ENCODE measurements at regions not wholly inside any gene's neighbourhood (a gene's known extent, or its start where the extent isn't known, plus 50 kb on each side); places are given as distances from the start of the nearest gene placed in this dataset.
"Not testable (repeated sequence)": the region's sequence is repeated elsewhere in the genome, so short reads cannot be mapped to it uniquely, and the experiment has no call there.

DNA sequence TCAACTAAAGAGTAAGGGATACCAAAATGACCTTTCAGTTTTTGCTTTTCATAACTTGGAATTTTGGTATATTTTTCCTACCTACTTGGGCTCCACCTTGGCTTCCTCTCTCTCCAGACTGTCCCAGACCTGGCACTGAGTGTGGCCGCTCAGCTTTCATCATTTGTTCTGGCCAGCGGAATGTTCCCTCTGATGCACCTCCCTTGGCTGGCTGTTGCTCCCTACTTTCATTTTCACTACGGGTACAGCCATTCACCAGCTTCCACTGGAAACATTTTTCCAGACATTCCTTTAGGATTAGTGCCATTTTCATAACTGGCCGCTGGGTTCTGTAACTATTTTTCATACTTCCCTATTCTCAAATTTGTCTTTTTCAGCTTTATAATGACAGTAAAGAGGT, 487.4 kb downstream of the TENT5A start:
- no peaks in the 10 kb centered on the region for H3K27me3 ChIP-seq
- in situ Hi-C loops (cut with MboI; ENCODE audit: low sequenced_read_pairs in 4 of 4) (no loop called here), intact Hi-C loops (cut with DNase I; ENCODE audit: low total_unique reads) (no loop called here)
- H3K4me3 ChIP-seq: peak overlapping the region; percentile 19 to 37 (median 28)
- DNase-seq (peak in 1 of 2 donors; percentile 54), ATAC-seq (peak; percentile 69 to 94)
- H3K9me3 ChIP-seq: no peaks in the 10 kb centered on the region
- TF ChIP-seq, protein P1, sequence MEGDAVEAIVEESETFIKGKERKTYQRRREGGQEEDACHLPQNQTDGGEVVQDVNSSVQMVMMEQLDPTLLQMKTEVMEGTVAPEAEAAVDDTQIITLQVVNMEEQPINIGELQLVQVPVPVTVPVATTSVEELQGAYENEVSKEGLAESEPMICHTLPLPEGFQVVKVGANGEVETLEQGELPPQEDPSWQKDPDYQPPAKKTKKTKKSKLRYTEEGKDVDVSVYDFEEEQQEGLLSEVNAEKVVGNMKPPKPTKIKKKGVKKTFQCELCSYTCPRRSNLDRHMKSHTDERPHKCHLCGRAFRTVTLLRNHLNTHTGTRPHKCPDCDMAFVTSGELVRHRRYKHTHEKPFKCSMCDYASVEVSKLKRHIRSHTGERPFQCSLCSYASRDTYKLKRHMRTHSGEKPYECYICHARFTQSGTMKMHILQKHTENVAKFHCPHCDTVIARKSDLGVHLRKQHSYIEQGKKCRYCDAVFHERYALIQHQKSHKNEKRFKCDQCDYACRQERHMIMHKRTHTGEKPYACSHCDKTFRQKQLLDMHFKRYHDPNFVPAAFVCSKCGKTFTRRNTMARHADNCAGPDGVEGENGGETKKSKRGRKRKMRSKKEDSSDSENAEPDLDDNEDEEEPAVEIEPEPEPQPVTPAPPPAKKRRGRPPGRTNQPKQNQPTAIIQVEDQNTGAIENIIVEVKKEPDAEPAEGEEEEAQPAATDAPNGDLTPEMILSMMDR (IDR thresholded peaks at IDR 0.05 in 4 of 5, conservative IDR thresholded peaks at IDR 0.05 in 1 of 5): no peak
- TF ChIP-seq POLR2A (IDR thresholded peaks at IDR 0.05): no peak
- peaks cover 0 to 6% of the 10 kb centered on the region in 2 donors for H3K4me1 ChIP-seq
- no peaks in the 10 kb centered on the region for H3K36me3 ChIP-seq
- no peak overlapping the region for H3K27ac ChIP-seq

DNA sequence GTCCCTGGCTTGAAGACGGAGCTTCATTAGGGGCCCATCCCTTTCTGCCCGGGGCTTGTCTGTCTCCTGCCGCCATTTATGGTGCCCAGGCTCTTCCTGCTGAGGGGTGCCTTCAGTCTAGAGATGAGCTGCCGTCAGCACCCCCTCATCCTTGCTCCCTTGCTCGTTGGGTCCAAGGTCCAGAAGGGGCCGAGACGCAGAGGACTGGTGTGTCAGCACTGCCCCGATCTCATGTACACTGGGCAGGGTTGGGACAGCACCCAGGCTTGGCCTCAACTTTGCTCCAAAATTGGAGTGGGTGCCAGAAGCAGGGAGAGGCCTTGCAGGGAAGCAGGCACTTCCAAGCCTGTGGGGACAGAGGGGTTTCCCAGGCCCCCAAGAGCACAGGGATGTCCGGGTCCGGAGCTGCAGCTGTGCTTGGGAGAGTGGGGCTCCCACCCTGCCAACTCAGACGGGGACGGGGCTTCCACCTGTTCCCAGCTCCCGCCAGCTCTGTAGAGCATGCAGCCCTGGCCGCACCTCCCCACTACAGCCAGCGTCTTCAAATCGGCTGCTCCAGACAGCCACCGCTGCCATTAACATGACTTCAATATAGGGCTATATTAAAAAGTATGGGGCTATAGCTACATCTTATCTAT, 488.8 kb downstream of the TENT5A start:
- in situ Hi-C loops (cut with MboI; ENCODE audit: low sequenced_read_pairs in 4 of 4) (no loop called here), intact Hi-C loops (cut with DNase I; ENCODE audit: low total_unique reads) (no loop called here)
- TF ChIP-seq POLR2A (IDR thresholded peaks at IDR 0.05): no peak
- TF ChIP-seq, protein P1 (IDR thresholded peaks at IDR 0.05 in 4 of 5, conservative IDR thresholded peaks at IDR 0.05 in 1 of 5): no peak
- Histone ChIP-seq H3K4me1 (peaks cover 0 to 6% of the 10 kb centered on the region in 2 donors), H3K27ac (no peak overlapping the region), H3K4me3 (no peak overlapping the region), H3K9me3 (no peaks in the 10 kb centered on the region), H3K27me3 (no peaks in the 10 kb centered on the region), H3K36me3 (no peaks in the 10 kb centered on the region)
- DNase-seq (no peak), ATAC-seq (no peak)

DNA sequence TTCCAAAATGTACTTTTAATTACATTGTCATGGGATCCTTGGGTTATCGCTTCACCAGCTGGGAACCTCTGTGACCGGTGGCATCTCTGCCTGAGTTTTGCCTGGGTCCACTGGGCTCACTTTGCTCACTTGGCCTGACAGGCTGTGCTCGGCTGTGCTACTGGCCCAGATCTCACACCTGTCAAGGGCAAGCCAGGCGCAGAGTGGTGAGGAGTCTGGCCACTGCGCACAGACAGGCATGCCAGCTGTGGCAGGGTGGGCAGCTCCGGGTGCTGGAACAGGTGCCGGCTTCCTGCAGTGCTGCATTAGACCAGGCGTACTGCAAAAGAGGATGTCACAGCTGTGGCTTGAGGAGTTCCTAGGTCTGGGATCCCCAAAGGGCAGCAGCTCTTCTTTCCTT, 489.8 kb downstream of the TENT5A start:
- DNase-seq: no peak
- Histone ChIP-seq H3K36me3 (no peaks in the 10 kb centered on the region), H3K9me3 (no peaks in the 10 kb centered on the region), H3K4me1 (peaks cover 0 to 6% of the 10 kb centered on the region in 2 donors), H3K4me3 (no peak overlapping the region), H3K27me3 (no peaks in the 10 kb centered on the region), H3K27ac (no peak overlapping the region)
- intact Hi-C loops (cut with DNase I; ENCODE audit: low total_unique reads) (no loop called here), in situ Hi-C loops (cut with MboI; ENCODE audit: low sequenced_read_pairs in 4 of 4) (no loop called here)
- no peak for ATAC-seq
- no peak for TF ChIP-seq POLR2A (IDR thresholded peaks at IDR 0.05)
- TF ChIP-seq, protein P1 (IDR thresholded peaks at IDR 0.05 in 4 of 5, conservative IDR thresholded peaks at IDR 0.05 in 1 of 5): no peak

DNA sequence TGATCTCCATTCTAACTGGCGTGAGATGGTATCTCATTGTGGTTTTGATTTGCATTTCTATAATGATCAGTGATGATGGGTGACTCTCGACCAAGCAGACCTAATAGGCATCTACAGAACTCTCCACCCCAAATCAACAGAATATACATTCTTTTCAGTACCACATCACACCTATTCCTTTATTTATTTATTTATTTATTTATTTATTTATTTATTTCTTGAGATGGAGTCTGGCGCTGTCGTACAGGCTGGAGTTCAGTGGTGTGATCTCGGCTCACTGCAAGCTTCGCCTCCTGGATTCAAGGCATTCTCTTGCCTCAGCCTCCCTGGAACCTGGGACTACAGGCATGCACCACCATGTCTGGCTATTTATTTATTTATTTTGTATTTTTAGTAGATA, 496.3 kb downstream of the TENT5A start:
- H3K4me3 ChIP-seq; H3K27me3 ChIP-seq; DNase-seq; intact Hi-C loops (cut with DNase I; ENCODE audit: low total_unique reads); H3K27ac ChIP-seq; H3K36me3 ChIP-seq; H3K9me3 ChIP-seq; H3K4me1 ChIP-seq; in situ Hi-C loops (cut with MboI; ENCODE audit: low sequenced_read_pairs in 4 of 4); ATAC-seq: not testable (repeated sequence)

DNA sequence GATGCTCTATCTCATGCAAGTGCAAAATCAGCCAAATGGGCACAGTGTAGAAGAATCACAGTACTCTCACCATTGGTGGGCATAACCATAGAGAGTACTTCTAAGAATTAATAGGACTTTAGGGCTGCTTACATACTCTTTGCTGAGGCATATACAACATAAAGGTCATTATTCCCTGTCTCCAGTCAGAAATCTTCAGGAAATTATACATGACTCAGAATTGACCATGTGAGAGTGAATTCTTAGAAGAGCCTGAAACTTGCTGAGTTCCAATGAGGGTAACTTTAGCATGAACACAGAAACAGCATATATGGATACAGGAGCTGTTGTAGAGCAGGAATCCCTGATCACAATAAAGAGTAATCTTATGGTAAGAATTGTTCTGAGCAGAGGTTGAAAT, 498.7 kb downstream of the TENT5A start:
- in situ Hi-C loops (cut with MboI; ENCODE audit: low sequenced_read_pairs in 4 of 4): no loop called here
- ATAC-seq: no peak
- H3K9me3 ChIP-seq: no peaks in the 10 kb centered on the region
- TF ChIP-seq, protein P1 (IDR thresholded peaks at IDR 0.05 in 4 of 5, conservative IDR thresholded peaks at IDR 0.05 in 1 of 5): no peak
- TF ChIP-seq POLR2A (IDR thresholded peaks at IDR 0.05): no peak
- DNase-seq: no peak
- no peak overlapping the region for H3K4me3 ChIP-seq
- H3K36me3 ChIP-seq: no peaks in the 10 kb centered on the region
- intact Hi-C loops (cut with DNase I; ENCODE audit: low total_unique reads): no loop called here
- no peak overlapping the region for H3K27ac ChIP-seq
- no peaks in the 10 kb centered on the region for H3K4me1 ChIP-seq
- no peaks in the 10 kb centered on the region for H3K27me3 ChIP-seq

Measured in gastrocnemius medialis (tissue), 4 donors.